ENCODE measurements at regions not wholly inside any gene's neighbourhood (a gene's known extent, or its start where the extent isn't known, plus 50 kb on each side); places are given as distances from the start of the nearest gene placed in this dataset.

- no peak for DNase-seq
Measured at GRCh38 chr4:140316799-140317198, 56.6 kb upstream of the SCOC start.

- no peak for DNase-seq
Measured at GRCh38 chr4:140315970-140316369, 57.5 kb upstream of the SCOC start.

- no peak for DNase-seq
Measured at GRCh38 chr4:140315438-140315837, 58.0 kb upstream of the SCOC start.

- DNase-seq, result no peak
Measured at GRCh38 chr4:140315019-140315418, 58.4 kb upstream of the SCOC start.

GRCh38 chr4:140312100-140312499 lies 61.3 kb upstream of the SCOC start:
- DNase-seq, result no peak

- no peak for DNase-seq
Measured at GRCh38 chr4:140311257-140311835, 62.1 kb upstream of the SCOC start.

- no peak for DNase-seq
Measured at GRCh38 chr4:140309124-140309870, 64.1 kb upstream of the SCOC start.

- no peak for DNase-seq
Measured at GRCh38 chr4:140308366-140309123, 64.9 kb upstream of the SCOC start.

- no peak for DNase-seq
Measured at GRCh38 chr4:140305053-140305452, 68.4 kb upstream of the SCOC start.

GRCh38 chr4:140304346-140304745 lies 69.1 kb upstream of the SCOC start:
- no peak for DNase-seq

GRCh38 chr4:140302151-140302859 lies 71.1 kb upstream of the SCOC start:
- no peak for DNase-seq

- DNase-seq, result no peak
Measured at GRCh38 chr4:140300271-140300970, 73.0 kb upstream of the SCOC start.

GRCh38 chr4:140298001-140298400 lies 75.4 kb upstream of the SCOC start:
- DNase-seq, result no peak

GRCh38 chr4:140297221-140297570 lies 76.2 kb upstream of the SCOC start:
- DNase-seq, result peak; percentile 58

- DNase-seq, result peak; percentile 48
Measured at GRCh38 chr4:140296335-140297220, 76.9 kb upstream of the SCOC start.

GRCh38 chr4:140293979-140294378 lies 79.5 kb upstream of the SCOC start:
- no peak for DNase-seq

GRCh38 chr4:140291259-140291658 lies 82.2 kb upstream of the SCOC start:
- DNase-seq, result no peak

- DNase-seq, result no peak
Measured at GRCh38 chr4:140289486-140289885, 84.0 kb upstream of the SCOC start.

GRCh38 chr4:140286456-140286855 lies 87.0 kb upstream of the SCOC start:
- DNase-seq, result no peak

GRCh38 chr4:140284456-140284855 lies 89.0 kb upstream of the SCOC start:
- no peak for DNase-seq

- DNase-seq, result no peak
Measured at GRCh38 chr4:140281828-140282552, 91.5 kb upstream of the SCOC start.
